Superior temporal gyrus (tissue), 1 donor: ENCODE measurements at regions not wholly inside any gene's neighbourhood (a gene's known extent, or its start where the extent isn't known, plus 50 kb on each side); places are given as distances from the start of the nearest gene placed in this dataset.

Experiments
- DNase-seq: peaks from one replicate; pipeline ENCODE4 v3.0.0-alpha.2; 2016; ENCODE audit errors: extremely low spot score

DNA sequence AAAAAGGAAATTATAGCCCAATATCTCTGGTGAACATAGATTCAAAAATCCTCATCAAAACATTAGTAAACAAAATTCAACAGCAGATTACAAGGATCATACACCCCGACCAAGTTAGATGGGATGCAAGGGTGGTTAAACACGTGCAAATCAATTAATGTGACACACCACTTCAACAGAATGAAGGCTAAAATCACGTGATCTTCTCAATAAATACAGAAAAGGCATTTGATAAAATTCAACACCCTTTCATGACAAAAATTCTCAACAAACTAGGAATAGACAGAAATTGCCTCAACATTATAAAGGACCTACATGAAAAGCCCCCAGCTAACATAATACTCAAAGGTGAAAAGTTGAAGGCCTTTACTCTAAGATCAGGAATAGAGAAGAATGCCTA, 590.8 kb upstream of the FZD8 start:
- DNase-seq, result no peak

DNA sequence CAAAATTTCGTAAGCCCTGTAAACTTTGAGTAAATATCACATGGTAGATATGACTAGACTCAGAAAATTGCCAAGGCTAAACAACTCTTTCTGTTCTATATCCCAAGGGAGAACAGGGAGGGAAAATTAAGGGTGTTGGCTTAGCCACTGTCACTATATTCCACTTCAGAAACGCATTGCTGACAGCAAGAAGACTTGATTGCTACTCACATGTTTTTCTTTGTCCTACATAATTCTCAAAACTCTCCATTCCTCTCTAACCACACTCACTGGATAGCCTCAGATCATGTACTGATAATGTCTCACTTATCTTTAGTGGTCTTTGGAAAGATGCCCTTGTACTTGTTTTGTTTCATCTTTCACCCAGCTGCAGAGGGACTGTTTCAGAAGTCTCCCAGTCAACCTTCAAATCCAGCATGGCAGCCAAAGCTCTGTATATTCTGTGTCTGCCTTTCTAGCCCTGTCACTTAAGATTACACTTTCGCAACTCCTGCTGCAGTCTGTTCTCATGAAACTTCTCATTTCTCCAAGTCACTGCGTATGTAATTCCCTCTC, 582.4 kb upstream of the FZD8 start:
- DNase-seq, result no peak

DNA sequence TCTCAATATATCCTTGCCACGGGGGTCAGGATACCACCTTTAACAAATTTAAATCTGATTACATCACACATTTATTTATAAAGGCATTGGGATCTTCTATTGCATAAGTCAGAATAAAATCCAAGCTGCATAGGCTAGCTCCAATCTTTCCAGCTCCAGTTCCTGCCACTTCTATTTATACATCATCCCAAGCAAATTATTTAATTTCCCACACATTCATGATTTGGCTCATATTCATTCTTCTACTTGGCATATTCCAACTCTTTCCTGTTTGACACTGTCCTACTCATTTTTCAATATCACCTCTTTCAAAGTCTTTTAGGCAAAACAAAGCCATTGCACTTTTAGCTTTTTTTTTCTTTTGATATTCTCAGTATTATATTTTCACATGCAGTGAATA, 579.0 kb upstream of the FZD8 start:
- no peak for DNase-seq

DNA sequence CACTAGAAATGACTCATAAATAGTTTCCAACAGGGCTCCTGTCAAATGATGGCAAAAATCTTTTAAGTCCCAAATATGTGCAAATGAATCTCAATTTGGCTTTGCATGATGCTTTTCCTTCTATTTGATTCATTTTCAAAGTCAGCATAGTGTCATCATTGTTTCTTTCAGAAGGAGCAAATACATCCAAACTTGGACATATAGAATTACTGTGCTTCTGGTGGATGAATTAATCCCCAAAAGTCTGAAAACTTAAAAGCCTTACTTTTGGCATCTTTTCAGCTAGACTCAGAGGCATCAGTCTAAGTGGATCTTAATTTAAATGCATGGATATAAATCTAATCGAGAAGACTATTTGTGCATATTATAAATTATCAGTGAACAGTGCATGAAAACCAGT, 578.1 kb upstream of the FZD8 start:
- no peak for DNase-seq

DNA sequence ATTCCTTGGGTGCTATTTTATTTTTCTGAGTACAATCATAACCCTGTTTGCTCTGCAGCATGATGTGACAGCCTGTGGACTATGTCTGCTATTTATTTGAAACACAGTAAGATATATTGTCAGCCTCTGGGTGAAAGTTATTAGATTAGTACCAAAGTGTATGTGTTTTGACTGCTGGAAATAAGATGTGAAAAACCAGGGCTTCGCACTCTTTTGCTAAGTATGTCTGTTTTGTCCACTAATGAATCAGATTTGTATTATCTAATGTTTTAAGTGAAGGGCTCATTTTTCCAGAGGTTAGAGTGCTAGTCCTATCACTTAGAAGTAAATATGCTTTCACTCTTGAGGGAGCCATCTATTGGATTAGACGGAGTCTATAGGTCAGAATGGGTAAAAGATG, 569.8 kb upstream of the FZD8 start:
- DNase-seq, result no peak

DNA sequence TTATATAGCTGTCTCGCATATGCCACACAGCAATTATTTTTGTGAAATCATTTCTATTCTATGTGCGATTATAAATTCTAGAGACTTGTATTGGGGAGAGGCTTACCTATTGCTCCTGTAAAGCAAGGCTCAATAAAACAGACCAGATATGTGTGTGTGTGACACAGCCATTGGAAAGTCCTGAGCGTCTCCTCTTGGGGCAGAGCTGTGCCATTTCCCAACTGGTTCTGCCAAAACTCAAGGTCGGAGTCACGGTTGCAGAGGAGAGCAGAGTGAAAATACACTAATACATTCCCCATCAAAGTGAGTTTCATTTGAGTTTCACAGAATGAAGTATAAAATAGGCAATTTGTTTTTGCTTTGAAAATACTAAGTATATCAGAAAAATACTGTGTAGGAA, 567.4 kb upstream of the FZD8 start:
- DNase-seq, result no peak

DNA sequence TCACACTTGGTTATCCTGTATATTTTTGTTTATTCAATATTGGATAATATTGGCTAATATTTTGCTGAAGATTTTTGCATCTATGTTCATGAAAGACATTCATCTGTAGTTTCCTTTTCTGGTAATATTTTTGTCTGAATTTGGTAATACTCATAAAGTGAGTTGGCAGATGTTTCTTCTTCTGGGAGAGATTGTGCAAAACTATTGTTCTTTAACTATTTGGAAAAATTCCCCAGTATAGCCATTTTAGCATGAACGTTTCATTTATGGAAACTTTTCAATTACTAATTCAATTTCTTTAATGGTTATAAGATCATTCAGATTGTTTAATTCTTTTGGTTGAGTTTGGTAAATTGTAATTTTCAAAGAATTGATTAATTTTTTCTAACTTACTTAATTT, 560.8 kb upstream of the FZD8 start:
- no peak for DNase-seq

DNA sequence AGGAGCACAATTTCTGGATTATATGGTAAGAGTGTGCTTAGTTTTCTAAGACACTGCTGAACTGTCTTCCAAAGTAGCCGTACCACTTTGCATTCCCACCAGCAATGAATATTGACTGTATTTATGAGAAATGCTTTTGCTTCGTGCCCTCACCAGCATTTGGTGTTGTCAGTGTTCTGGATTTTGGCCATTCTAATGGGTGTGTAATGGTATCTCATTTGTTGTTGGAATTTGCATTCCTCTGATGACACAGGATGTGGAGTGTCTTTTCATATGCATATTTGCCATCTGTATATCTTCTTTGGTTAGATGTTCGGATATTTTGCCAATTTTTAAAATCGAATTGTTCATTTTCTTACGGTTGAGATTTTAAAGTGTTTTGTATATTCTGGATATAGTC, 558.5 kb upstream of the FZD8 start:
- DNase-seq, result no peak

DNA sequence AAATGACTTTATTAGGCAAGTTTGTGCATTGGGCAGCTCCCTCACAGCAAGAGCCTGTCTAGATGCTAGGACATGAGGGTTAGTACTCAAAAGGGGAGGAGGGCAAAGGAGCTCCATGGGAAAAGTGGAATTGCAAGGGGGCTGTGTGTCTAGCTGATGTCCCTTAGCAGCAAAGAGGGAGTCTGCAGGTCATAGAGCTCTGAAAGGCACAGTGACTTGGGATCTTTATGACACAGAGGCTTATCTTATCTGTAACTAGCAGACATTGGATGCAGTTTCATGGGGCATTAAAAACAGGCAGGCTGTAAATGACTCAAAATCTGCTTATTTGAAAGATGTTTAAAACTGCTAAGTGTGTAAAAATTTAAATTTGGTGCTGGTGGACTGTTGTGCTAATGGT, 556.2 kb upstream of the FZD8 start:
- no peak for DNase-seq

DNA sequence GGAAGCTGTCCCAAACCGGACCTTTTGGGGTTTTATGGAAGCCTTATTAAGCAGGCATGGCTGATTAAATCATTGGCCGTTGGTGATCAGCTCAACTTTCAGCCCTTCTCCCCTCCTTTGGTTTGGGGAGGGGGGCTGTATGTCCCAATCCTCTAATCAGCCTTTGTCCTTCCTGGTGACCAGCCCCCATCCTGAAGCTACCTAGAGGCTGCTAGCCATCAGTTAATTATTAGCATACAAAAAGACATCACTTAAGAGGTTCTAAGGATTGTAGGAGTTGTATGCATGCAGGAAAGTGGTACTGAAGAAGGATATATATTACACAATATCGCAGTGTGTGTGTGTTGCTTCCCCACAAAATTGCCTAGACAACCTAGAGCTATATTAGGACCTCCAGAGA, 553.3 kb upstream of the FZD8 start:
- DNase-seq, result no peak

DNA sequence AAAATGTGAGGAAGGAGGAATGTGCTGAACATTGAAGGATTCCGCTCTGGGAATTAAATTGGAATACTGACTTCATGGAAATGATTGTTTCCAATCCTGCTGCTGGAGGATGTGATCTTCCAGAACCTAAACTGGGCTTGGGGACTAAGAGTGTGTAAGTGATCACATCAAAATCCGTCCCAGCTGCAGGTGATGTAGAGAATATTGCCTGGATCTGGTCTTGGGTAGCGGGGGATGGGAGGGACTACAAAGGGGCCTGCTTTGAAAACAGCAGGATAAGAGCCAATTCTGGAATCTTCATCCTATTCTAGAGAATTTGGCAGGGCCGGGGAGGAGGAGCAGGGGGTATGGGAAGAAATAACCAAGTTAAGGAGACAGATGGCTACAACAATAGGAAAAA, 552.2 kb upstream of the FZD8 start:
- no peak for DNase-seq

DNA sequence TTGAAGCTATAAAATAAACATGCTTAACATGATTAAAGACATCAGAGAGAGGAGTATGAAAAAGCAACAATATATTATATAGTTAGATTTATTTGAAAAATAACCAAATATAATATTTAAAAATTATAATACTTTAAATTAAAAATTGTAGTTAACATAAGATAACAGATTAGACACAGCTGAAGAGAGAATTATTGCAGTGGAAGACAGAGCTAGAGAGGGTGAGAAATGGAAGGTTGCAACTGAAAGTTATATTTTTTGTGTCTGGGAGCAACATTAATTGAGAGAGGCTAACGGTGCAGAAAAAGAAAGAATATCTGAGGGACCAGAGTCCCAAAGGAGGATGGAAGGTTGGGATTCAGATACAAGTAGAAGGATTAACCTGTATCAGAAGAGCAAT, 548.9 kb upstream of the FZD8 start:
- no peak for DNase-seq

DNA sequence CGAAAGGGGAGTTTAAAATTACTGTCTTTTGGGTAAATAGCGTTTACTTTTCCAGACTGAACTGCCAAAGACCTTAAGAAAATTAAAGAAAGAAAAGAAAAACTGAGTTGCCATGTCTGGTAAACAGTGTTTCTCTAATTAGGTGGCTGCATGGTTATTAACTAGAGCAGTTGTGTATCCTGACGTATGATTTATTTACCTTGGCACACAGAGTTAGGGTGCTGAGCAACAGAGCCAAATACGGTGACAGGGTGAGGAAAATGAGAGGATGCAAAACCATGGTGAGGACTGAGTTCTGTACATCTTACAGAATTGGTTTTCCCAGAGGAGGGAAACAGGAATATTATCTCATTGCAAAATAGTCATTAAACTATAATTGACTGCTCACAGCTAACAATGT, 546.4 kb upstream of the FZD8 start:
- DNase-seq, result no peak

DNA sequence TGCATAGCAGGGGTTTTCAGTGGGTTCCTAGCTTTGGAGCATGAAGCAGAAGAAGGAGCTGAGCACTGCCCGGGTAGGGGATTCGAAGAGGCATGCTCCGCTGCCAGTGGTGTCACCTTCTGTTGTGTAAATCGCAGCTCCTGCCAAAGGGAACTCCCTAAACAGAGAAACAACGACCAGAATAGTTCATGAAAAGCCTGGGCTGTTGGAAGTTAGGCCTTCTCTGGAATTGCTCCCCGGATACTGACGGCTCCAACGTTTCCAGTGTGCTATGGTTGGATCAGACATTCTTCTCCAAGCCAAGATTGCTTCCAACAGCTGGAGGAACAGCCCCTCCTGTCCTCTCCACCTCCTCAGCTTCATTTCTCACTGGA, 546.0 kb upstream of the FZD8 start:
- no peak for DNase-seq

DNA sequence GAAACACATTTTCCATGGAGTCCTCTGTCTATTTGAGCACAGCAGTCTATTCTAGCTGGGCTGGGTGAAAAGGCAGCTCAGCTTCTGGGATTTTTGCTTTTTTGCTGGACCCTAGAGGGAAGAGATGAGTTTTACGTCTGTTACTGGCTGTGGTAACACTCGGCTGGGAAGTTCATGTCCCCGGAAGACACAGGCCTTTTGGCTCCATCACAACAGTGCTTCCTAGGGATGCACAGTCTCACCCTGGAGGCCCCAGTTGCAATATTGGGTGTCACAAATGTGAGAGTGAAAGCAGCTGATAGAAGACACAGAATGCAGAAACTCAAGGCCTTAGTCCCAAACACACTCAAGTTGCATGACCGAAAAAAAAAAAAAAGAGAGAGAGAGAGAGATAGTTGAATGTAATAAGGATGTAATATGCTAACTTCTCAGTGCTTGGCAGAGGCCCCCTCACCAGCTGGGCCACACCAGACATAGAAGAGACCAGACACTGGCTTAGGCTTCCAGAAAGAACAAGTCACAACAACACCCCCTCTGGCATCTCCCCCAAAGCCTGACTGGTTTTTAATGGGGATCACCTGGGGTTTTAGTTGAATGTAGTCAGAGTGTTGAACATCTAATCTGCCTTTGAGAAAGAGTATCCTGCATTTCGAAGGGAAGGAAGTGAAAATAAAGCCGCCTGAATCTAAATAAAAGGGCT, 545.4 kb upstream of the FZD8 start:
- no peak for DNase-seq

DNA sequence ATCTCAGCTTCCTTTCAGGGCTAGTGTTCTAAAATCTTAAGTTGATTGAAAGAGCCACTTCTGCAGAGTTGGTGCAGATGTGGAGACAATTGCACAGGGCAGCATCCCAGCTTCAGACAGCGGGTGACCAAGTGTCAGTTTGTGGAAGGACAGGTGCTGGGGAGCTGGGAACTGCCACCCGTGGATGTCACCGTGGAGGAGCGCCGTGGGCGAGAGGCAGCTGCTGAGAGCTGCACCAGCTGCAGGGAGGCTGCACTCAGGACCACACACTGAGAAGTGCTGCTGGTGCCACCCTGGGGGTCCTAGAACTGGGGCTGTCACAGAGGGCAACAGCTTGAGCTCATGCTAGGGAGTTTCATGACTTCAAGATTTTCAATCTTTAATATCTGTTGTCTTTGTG, 543.0 kb upstream of the FZD8 start:
- no peak for DNase-seq

DNA sequence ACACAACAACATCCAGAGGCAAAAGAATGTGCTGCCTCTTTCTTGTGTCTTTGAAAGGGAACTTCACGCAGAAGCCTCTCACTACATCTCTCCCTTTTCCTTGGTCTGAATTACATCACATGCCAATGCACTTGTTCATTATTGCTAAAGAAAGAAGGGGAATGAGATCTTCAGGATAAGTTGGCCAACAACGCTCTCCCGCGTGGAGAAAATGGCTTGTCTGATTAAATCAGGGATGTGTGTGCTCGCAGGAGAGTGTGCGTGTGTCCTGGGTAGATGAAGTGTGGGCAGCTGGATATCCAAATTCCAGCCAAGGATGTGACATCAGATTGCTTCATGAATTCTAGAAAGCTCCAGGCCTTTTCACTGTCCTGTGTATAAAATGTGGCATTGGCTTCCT, 541.6 kb upstream of the FZD8 start:
- no peak for DNase-seq

DNA sequence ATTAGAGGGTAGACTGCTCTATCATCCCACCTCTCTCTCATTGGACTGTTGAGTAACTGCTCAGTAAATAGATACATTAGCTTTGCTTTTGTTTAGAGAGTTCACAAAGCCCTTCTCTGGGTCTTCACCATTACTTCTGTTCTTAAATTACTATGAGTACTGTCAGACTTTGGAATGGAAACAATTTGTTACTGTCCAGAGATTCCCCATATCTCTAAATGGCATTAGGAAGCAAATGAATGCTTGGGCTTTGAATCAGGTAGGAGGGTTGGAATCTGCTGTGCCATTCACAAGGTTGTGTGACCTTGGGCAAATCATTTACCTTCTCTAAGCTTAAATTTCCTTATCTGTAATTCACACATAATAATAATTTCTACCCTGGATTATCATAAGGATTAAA, 541.0 kb upstream of the FZD8 start:
- no peak for DNase-seq

DNA sequence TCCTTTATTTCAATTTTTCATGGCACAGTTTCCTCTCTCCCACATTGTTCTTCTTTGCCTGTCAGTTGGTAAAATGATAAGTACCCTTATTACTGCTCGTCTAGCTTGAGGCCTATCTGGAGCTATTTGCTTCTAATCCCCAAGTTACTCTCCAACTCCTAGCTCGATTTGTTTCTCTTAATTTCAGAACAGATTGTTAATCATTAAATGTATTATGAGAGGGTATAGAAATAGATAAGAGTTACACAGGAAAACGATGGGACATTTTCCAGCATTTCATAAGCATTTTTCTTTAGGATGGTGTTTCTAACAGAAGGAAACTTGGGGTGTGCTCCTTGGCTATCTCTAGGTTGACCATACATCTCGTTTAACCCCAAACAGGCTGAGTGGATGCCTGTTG, 540.5 kb upstream of the FZD8 start:
- DNase-seq, result no peak

DNA sequence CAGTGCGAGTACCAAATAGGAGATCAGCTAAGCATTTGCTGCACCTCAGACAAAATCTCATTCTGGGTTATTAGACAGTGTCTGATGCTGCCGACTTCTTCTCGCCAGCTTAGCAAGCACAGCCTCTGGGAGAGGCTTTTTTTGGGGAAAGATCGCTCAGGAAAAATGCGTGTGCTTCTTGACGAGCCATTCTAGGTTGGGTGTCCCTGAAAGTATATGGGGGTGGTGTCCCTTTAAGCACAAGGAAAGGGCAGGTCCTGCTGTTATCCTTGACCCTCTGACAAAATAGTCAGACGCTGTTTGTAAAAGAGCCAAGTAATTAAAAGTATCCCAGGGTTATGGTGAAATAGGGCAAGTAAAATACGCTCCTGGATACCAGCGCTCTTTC, 540.1 kb upstream of the FZD8 start:
- DNase-seq, result no peak

DNA sequence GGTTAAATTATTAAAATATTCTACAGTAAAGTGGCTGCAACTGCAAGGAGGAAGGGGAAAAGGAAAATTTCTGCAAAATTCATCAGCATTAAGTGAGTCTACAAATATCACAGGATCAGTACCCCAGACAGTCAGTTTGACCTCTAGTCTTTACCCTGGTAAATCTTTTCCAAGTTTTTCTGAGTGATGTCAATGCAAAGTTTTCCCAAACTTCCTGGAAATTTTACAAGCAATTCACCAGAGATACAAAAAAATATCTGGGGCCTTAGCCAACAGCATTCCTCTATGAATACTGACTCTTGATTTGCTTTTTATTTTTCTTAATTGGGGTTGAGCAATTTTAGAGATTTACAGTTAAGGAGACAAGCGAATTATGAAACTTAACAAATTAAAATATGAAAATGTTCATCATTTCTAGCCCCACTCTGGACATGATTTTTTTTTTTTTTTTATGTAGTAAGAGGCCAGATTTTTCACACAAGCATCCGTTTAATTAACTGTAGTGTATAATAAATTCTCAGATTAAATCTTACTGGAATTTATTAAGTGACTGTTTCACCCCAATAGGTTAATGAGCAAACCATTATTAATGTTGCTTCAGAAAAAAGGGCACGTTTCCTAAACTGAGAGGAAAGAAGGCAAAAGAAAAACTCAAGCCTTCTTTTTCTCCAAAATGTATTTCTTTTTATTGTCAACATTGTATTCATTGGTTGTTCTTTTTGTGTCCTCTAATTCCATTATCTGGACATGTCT, 539.5 kb upstream of the FZD8 start:
- no peak for DNase-seq

DNA sequence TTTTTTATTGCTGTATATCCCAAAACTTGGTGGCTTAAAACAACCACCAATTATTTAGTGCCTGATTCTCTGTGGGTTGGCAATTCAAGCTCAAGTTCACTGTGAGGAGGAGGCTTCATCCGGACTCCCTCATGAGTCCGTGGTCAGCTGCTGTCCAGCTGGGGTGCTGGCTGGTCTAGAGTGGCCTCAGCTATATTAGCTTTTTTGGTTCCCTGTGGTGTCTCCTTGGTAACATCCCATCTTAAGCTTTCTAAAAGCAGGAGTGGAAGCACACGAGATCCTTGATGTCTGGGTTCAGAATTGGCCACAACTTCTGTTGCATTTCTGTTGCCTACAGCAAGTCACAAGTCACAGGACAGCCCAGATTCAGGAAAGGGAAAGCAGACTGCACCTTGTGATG, 536.5 kb upstream of the FZD8 start:
- DNase-seq, result no peak

DNA sequence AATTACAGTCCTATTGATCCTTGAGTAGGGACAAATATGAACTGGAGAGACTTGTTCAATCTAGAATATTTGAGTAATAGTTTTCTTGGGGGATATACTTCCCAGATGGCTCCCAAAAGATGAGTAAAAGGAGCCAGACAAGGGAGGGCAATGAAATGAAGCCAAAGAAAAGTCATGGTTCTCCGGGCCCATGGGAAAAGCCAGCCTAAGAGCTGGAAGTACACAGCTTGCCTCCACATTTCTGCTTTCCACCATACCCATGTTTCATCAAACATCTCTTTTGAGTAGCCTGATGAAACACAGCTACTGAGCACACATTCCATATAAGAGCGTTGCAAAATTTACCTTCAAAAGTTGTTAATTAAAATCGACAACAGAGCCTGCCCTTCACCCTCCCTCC, 535.0 kb upstream of the FZD8 start:
- DNase-seq, result no peak

DNA sequence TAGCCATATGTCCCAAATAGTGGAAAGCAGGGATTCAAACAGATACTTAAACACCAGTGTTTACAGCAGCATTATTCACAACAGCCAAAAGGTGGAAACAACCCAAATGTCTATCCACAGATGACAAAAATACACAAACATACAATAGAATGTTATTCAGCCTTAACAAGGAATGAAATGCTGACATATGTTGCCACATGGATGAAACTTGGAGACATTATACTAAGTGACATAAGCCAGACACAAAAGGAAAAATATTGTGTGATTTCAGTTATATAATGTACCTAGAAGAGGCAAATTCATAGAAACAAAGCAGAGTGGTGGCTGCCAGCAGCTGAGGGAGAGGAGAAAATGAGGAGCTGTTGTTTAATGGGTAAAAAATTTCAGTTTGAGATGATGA, 533.9 kb upstream of the FZD8 start:
- no peak for DNase-seq
